T47D (cell line): ENCODE measurements at regions not wholly inside any gene's neighbourhood (a gene's known extent, or its start where the extent isn't known, plus 50 kb on each side); places are given as distances from the start of the nearest gene placed in this dataset.
A peak's percentile ranks its signal among the peaks of the same experiment; 100 is the strongest.

ENCODE experiments used
- DNase-seq, 2 experiments: peaks; one replicate each; pipeline versions ENCODE4 v3.0.0 to v3.0.0-alpha.2; 2011 to 2012; ENCODE audit warnings: low read depth in 1 of 2, low spot score in 1 of 2
- JUND ChIP-seq: IDR thresholded peaks from 2 replicates; pipeline ENCODE4 v1.6.1; 2012; ENCODE audit warnings: low read depth
- in situ Hi-C: cut with HindIII; loops from 2 replicates; pipeline ENCODE4 v1.10.0; 2016; ENCODE audit warnings: low sequenced_read_pairs, low pct_unique_long_range_greater_than_20kb

- no peak for TF ChIP-seq JUND
- in situ Hi-C loops, result no loop called here
Measured at GRCh38 chr13:105019073-105019472, 1516.4 kb downstream of the EFNB2 start.

DNA sequence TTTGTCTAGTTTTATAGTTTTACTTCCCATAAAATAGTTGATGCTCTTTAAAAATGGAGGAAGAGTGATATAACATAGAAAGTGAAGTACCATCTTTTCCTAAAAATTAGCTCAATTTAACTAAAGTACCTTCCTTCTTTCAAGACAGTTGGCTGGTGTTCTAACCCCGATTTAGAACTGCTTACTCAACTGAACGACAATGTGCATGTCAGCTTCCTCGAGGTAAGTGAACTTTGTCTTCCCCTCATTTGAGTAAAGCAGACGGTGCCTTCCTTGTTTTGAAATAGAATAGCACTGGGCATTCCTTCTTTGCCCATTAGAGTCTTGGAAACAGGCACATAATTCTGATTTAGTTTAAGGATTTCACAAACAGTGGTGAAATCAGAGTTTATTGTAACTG is 1519.2 kb downstream of the EFNB2 start:
- in situ Hi-C loops, result no loop called here
- no peak for TF ChIP-seq JUND

More at GRCh38 chr13:105019073-105019472, 1516.4 kb downstream of the EFNB2 start:
- no peak for DNase-seq

DNA sequence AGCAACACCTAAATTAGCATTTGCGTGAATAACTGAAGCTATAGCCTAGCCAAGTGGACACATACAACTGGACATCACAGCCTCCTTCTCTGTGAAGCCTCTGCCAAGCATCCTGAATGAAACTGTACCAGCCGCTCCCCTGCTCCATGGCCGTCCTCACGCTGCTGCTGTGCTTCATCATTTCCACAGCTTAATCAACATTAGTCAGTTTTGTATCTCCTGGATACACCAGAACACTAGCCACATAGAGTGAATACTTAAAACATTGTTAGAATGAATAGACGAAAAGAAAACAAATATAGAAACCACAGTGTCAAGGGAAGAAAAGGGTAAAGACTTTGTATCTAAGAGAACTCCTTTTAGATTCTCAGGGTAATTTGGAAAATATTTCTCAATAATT is 1526.9 kb downstream of the EFNB2 start:
- TF ChIP-seq JUND, result no peak
- in situ Hi-C loops, result no loop called here
- no peak for DNase-seq

More for the DNA sequence above, 1519.2 kb downstream of the EFNB2 start:
- no peak for DNase-seq

DNA sequence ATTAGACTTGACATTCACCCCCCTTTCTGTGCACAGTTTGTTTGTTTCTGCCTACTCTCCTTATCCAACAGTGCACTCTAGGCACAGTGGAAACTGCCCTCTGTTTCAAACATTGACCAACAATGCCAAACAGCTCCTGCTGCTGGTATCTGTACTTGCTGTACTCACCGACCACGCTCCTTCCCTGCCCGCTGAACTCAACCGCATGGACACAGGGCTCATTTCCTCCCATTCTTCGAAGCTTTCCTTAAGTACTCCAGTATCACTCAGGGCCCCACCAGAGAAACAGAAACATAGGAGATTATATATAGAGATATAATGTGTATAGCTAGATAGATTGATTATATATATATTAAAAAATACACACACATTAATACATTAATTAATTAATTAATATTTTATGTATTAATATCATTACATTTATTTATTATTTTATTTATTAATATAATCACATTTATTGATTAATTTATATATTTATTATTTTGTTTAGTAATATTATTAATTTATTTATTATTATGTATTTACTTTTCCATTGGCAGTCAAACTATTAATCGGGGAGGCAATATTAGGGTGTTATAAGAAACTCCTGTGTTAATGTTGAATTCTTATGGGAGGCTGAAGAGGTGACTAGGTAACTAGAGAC is 1528.2 kb downstream of the EFNB2 start:
- in situ Hi-C loops, result no loop called here
- TF ChIP-seq JUND, result no peak
- no peak for DNase-seq

- DNase-seq, result no peak
- in situ Hi-C loops, result no loop called here
- no peak for TF ChIP-seq JUND
Measured at GRCh38 chr13:104996022-104996421, 1539.4 kb downstream of the EFNB2 start.

DNA sequence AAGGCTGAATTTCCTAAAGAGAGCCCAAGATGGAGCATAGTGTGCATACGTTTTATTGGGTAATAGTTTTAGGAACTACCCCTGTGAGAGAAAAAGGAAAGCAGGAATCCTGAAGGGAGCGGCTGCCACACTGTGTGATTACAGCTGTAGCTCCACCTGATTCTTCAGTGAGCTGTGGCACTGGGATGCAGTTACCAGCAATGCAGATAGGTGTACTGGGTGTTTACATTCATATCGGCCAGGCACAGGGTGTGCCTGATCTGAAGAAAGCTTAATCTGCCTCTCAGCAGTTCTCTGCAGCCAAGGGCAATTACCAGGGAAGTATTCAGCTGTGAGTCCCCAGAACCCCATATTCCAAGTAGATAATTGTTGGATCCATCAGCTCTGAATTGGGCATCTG is 1541.8 kb downstream of the EFNB2 start:
- DNase-seq, result no peak
- in situ Hi-C loops, result no loop called here
- TF ChIP-seq JUND, result no peak

- TF ChIP-seq JUND, result no peak
- DNase-seq, result no peak
- in situ Hi-C loops, result no loop called here
Measured at GRCh38 chr13:104987621-104988020, 1547.8 kb downstream of the EFNB2 start.

- DNase-seq, result peak in 1 of 2 experiments; percentile 16
- in situ Hi-C loops, result no loop called here
- no peak for TF ChIP-seq JUND
Measured at GRCh38 chr13:104984296-104984818, 1551.1 kb downstream of the EFNB2 start.

- DNase-seq, result no peak
- TF ChIP-seq JUND, result no peak
- in situ Hi-C loops, result no loop called here
Measured at GRCh38 chr13:104983601-104984000, 1551.9 kb downstream of the EFNB2 start.

DNA sequence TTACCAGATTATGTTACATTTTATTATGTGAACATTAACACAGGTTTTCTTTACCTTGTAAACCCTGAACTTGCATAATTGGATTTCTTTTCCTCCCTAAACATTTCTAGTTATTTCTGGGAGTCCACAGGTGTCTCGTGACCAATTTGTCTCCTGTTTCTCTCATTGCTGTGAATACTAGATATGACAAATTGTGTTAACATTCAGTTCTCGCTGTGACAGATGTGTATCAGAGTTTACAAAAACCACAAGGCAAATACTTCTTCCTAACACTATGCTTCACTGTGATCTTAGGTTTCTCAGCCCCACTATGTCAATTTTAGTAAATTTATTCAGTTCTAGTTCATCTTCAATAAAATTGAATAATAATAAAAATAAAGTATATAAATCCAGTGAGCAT is 1554.9 kb downstream of the EFNB2 start:
- in situ Hi-C loops, result no loop called here
- DNase-seq, result no peak
- TF ChIP-seq JUND, result no peak

- TF ChIP-seq JUND, result no peak
- DNase-seq, result no peak
- in situ Hi-C loops, result no loop called here
Measured at GRCh38 chr13:104979281-104980030, 1556.0 kb downstream of the EFNB2 start.

- DNase-seq, result no peak
- TF ChIP-seq JUND, result no peak
- in situ Hi-C loops, result no loop called here
Measured at GRCh38 chr13:104976986-104977385, 1558.5 kb downstream of the EFNB2 start.

GRCh38 chr13:104975272-104975671 is 1560.2 kb downstream of the EFNB2 start:
- in situ Hi-C loops, result no loop called here
- TF ChIP-seq JUND, result no peak
- DNase-seq, result no peak
